NCI-H2081 (cell line): ENCODE measurements at regions not wholly inside any gene's neighbourhood (a gene's known extent, or its start where the extent isn't known, plus 50 kb on each side); places are given as distances from the start of the nearest gene placed in this dataset.
"Not testable (repeated sequence)": the region's sequence is repeated elsewhere in the genome, so short reads cannot be mapped to it uniquely, and the experiment has no call there.

Experiments used
- DNase-seq, 2 experiments: peaks; one replicate each; lab custom pipeline; 2025; lab: John Stamatoyannopoulos, UW

GRCh38 chr6:112877134-112878100 is 530.3 kb downstream of the RFPL4B start:
- DNase-seq: peak in 1 of 2 experiments; percentile 14

DNA sequence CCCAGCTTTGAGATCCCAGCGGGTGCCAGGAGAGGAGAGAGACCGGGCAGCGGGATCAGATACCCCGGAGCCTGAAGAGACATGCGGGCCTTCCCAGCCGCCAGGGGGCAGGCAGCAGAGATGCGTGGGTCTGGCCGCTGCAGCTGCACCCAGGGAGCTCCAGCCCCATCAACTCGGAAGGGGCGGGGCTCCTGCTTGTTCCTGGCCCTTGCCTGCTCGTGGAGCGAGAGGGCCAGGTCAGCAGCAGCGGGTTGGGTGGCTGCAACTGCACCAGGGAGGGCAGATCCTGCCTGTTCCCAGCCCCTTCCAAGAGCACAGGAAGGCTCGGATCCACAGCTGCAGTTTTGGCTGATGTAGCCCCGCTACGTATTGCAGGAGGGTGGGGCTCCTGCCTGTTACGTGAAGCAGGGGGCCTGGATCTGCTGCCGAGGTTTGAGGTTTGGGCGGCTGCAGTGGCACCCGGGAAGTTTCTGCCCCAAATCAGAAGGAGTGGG is 532.8 kb downstream of the RFPL4B start:
- DNase-seq: no peak

DNA sequence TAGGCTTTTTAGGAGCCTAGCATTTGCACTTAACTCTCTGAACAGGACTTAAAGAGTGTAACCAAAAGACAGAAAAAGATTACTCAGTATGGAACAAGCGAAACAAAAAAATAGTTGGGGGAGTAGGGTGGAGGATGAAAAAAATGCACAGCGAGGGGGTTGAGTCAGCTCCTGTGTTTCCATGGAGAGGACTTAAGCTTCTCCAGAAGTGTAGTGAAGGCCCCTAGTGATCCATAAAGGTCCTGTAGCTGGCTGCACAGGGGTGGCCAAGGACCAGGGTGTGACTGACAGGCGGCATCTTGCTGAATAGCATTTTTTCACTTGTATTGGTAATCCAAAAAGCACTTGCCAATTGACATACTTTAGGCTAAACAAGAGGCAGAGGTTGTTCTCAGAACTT is 533.9 kb downstream of the RFPL4B start:
- DNase-seq: no peak

DNA sequence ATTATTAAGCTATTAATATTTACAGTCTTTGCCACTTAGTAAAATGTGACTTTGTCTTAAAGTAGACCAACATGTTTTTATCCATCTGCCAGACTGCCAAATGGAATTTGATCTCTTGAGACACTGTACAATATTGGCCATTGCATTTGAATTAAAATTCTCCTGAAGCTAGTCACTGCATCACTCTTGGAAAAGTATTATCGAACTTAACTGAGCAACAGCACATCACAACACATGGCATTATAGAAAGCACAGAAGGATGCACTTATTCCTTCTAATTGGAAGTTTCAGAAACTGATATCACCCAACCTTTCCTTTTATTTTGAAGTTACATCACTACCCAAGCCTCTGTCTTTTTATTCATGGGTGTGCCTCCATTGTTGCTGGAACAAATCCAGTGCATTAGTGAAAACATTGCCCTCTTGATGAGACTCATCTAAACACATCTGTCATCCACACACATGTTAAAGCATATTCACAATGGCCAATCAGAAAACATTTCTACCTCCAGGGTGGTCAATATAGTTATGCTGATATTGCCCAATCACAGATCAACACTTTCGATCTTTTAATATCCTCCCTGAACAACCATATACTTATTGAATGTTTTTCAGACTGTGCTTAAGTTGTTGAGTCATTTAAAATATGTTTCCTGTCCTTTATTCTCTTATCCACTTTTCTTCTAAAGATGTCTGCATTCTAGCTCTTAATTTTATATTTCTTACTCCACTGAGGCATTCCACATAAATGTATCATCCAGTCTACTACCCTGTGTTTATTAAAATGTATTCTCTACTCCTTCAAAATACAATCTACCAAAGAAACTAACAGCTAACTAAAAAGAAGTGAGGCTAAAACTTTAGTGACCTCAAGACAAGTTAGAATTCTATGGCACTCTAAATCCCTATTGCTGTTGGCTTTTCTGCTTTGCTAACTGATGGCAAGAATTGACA is 535.0 kb downstream of the RFPL4B start:
- no peak for DNase-seq

GRCh38 chr6:112883095-112883494 is 536.0 kb downstream of the RFPL4B start:
- no peak for DNase-seq

DNA sequence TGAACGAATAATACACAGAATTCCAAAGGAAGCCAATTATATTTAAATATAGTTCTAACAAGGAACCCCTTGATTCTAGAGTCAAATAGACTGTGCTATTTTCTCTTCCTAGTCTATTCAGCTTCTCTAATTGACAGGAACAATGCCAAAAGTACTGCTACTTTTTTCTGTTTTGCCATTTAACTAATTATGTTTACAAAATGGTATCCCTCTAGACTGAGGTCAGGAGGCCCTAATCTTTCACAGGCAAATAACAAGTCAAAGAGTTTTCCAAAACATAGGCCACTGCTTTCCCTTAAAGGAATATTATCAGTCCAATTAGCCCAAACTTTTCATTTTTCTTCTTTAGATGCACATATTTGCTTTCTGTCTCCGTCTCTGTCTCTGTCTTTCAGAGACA is 539.3 kb downstream of the RFPL4B start:
- DNase-seq: peak in 1 of 2 experiments; percentile 49

DNA sequence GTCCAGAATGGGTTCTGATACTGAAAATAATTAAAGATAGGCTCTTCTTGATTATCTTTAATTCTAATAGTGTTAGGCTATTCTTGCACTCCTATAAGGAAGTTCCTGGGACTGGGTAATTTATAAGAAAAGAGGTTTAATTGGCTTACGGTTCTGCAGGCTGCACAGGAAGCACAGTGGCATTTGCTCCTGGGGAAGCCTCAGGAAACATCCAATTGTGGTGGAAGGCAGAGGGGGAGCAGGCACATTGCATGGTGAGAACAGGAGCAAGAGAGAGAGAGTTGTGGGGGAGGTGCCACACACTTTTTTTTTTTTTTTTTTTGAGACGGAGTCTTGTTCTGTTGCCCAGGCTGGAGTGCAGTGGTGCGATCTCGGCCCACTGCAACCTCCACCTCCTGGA is 540.3 kb downstream of the RFPL4B start:
- DNase-seq: not testable (repeated sequence)

- no peak for DNase-seq
These were observed 552.4 kb downstream of the RFPL4B start for GRCh38 chr6:112899541-112899940.

DNA sequence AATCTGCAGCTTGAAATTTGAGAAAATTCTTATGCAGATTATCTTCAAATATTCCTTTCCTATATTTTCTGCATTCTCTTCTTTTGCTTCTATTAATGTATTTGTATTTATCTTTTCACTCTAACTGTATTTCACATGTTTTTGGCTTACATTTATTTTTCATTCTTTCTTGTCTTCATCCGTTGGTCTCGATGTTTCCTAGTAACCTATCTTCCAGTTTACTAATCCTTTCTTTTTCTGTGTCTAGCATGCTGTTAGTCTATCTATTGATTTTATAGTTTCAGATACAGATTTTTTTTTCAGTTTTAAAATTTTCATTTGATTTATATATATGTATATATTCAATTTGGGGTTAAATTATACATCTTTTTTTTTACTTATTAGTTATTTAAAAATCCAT is 556.2 kb downstream of the RFPL4B start:
- DNase-seq: no peak

- DNase-seq: peak in 1 of 2 experiments; percentile 1
These were observed 559.6 kb downstream of the RFPL4B start for GRCh38 chr6:112906726-112907125.

DNA sequence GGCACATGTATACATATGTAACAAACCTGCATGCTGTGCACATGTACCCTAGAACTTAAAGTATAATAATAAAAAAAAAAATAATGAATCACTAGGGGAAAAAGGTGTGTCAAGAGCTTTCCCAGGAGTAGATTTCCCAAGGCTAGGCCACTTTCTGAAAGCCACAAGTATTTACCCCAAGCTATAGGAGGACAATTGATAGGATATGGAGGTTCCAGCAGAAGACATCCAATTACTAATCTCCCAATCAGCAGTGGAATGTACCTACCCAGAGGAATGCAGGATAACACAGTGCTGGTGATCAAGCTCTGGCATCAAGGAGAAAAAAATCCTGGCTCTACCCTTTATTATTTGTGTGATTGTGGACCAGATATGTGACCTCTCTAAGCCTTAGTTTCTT is 562.7 kb downstream of the RFPL4B start:
- no peak for DNase-seq

GRCh38 chr6:112910256-112910655 is 563.1 kb downstream of the RFPL4B start:
- DNase-seq: no peak

DNA sequence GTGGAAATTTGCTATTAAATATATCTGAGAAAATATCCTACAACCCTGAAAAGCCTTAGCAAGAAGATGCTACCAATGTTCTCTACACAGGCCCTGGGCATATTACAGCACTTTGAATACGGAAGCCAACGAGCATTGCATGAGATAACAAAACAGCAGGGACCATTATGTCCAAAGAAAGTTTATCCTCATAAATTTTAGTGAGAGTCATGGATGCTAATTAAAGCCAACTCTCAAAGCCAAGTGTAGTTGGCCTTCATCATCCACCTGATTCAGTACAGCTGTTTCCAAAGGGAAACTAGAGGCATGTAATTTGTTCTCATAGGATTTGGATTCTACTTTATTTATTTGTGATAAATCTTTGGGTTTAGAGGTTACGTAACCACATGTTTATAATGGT is 564.8 kb downstream of the RFPL4B start:
- DNase-seq: no peak

GRCh38 chr6:112912416-112913101 is 565.4 kb downstream of the RFPL4B start:
- DNase-seq: no peak

DNA sequence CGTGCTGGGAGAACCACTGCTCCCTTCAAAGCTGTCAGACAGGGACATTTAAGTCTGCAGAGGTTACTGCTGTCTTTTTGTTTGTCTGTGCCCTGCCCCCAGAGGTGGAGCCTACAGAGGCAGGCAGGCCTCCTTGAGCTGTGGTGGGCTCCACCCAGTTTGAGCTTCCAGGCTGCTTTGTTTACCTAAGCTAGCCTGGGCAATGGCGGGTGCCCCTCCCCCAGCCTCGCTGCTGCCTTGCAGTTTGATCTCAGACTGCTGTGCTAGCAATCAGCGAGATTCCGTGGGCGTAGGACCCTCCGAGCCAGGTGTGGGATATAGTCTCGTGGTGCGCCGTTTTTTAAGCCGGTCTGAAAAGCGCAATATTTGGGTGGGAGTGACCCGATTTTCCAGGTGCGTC is 572.6 kb downstream of the RFPL4B start:
- not testable (repeated sequence) for DNase-seq

GRCh38 chr6:112920994-112921393 is 573.9 kb downstream of the RFPL4B start:
- DNase-seq: no peak

DNA sequence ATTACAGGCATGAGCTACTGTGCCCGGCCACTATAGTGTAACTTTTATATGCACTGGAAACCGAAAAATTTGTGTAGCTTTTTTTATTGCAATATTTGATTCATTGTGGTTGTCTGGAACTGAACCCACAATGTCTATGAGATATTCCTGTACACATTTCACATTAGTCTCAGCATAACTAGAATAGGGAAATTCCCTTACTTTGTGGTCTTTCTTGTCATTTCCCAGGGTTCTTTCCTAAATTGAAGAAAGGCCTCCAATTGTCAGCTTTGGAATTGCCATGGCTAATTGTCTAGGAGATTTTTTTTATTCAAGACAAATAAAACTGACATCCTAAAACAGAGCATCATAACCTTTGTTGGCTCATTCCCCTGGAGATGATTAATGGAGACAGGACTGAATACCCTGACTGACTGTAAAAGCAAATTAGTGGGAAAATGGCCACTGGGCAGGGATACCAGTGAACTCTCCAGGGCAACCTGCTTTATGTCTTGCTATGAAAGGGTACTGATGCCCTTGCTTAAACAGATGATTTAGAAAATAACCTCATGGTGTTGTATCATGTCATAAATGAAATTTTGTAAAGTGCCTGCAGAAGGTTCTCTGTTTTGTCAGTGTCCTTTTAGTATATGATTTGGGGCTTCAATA is 576.9 kb downstream of the RFPL4B start:
- DNase-seq: no peak

DNA sequence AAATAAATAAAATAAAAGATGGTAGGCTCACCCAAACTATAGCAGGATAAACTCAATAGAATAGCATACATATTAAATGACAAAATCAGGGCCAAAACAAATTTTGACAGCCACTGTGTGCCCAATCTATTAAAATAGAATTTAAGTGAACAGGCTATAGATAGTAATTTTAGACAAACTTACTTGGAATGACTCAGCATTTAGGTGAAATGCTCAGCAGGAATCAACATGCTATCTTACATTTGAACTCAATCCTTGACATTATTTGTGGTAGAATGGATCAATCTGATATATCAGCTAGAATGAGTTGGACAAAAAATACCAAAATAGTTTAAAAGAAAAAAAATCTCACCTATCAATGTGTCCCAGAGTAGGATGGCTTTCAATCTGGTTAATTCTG is 578.6 kb downstream of the RFPL4B start:
- DNase-seq: no peak

GRCh38 chr6:112927641-112928320 is 580.7 kb downstream of the RFPL4B start:
- no peak for DNase-seq

- DNase-seq: no peak
These were observed 582.5 kb downstream of the RFPL4B start for GRCh38 chr6:112929641-112930040.

- DNase-seq: no peak
These were observed 584.7 kb downstream of the RFPL4B start for GRCh38 chr6:112931832-112932231.
